Colon (tissue), 2 donors: ENCODE measurements at regions not wholly inside any gene's neighbourhood (a gene's known extent, or its start where the extent isn't known, plus 50 kb on each side); places are given as distances from the start of the nearest gene placed in this dataset.

Source experiments
- FAIRE-seq: peaks from 2 replicates; lab custom pipeline; 2012; peaks lifted over from hg19 to GRCh38; lab: Jason Lieb, UNC
- donor health status: control.
- donor health status: control.

DNA sequence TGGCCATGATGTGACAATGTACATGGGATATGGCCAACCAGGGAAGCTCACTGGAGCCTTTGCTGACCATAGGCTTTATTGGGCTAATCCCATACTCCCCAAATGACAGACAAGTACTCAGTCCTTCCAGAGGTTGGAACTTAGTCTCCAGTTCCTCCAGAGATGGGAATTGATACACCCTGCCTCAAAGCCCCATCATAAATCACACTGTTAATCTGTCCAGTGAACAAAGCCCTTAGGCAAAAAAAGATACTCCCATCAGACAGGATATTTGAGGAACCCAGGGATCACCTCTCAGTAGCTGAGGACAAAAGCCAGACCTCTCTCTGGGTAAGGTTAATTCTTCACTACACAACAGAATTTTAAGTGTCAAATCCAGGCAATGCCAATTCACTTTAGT lies 247.5 kb upstream of the CDH20 start:
- no peak for FAIRE-seq

DNA sequence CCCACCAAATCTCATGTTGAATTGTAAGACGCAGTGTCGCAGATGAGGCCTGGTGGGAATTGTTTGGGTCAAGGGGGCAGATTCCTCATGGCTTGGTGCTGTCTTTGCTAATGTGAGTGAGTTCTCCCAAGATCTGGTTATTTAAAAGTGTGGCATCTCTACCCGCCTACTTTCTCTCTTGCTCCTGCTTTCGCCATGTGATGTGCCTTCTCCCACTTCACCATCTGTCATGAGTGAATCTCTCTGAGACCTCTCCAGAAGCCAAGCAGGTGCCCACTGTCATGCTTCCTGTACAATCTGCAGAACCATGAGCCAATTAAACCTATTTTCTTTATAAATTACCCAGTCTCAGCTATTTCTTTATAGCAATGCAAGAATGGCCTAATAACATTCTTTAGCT lies 246.6 kb upstream of the CDH20 start:
- FAIRE-seq = no peak

DNA sequence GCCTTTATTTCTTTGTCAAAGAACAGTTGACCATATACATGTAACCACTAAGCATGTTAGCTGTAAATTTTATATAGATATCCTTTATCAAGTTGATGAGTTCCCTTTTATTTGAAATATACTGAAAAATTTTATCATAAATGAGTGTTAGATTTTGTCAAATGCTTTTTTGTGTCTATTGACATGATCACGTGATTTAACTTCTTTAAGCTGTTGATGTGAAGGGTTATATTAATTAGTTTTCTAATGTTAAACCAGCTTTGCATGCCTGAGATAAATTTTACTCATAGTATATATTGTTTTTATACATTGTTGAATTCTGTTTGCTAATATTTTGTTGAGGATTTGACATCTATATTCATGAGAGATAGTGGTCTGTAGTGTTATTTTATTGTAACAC lies 241.9 kb upstream of the CDH20 start:
- FAIRE-seq = no peak

DNA sequence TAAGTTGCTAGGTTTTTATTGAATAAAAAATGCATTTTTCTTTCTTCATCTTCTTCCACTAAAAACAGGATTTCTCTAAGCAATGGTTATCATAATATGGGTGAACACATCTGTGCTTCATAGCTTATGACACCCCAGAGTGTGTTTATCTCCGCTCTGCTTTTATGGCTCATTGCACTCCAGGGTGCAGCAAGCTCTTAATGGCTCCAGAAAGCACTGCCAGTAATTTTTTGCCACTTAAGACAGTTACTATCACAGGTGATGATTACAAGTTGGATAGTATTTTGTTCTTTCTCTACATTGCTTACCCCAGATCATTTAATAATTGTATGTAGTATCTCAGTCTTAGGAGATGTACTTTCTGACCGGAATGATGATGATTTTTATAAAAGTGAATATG lies 239.3 kb upstream of the CDH20 start:
- FAIRE-seq = no peak

DNA sequence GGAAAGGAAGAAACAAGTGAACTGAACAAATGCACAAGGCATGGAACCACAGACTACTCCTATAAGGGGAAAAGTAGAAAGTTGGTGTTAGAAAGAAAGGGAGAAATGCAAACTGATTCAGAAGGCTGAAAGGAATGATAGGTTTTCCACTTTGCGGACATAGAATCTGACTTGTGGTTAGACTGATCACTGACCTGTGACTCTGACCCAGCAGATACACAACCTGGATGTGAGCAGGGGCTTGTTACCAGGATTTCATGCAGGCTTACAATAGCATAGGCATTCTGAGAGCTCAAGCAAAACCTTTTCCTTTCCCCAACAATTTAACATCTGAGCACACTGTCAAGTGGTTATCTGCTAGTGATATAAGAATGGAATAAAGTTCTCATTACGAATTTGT lies 237.0 kb upstream of the CDH20 start:
- no peak for FAIRE-seq

DNA sequence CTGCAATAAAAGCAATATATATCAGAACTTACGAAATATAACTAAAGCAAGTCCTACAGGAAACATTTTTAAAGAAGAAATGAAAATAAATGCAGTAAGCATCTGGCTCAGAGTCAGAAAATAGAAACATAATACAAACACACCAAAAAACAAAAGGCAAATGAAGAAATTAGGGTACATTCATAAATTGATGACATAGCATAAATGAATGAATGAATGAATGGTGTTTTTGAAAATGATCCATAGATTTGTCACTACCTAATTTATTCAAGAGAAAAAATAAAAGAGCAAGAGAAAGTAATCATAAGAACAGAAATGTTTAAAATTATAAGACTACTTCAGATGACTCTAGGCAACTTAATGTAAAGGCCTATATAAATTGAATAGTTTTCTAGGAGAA lies 226.1 kb upstream of the CDH20 start:
- no peak for FAIRE-seq

DNA sequence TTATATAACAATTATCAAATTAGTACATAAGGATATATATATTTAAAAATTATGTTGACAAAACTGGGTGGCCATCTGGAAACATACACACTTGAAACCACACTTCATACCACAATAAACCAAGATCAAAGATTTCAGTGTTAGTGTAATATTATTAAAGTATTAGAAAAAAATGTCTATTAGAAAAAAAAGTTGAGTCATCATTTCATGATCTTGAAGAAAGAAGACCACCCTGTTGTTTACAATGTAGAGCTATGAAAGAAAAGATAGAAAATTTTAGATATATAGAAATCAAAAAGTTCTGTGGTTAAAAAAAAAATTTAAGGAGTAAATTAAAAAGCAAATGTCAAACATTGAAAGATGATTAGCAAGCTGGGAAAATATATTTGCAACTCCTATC lies 224.5 kb upstream of the CDH20 start:
- peak; percentile 5 for FAIRE-seq

DNA sequence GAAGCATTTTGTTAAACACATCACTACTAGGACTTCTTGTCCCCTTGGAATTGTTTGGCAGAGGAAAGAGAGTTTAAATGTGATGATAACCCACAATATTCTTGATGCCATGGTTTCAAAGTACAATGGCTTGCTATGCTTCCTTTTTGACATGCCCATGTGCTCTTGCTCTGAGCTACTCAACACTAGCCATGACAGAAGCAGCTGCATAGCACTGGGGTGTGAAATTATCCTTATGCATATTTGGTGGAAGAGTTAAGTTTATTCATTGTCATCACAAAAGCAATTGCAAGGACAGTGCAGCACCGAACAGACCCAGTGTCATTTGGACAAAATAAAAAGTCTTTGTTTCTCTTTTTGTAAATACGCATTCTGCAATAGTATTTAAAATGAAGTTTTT lies 209.9 kb upstream of the CDH20 start:
- FAIRE-seq = no peak

DNA sequence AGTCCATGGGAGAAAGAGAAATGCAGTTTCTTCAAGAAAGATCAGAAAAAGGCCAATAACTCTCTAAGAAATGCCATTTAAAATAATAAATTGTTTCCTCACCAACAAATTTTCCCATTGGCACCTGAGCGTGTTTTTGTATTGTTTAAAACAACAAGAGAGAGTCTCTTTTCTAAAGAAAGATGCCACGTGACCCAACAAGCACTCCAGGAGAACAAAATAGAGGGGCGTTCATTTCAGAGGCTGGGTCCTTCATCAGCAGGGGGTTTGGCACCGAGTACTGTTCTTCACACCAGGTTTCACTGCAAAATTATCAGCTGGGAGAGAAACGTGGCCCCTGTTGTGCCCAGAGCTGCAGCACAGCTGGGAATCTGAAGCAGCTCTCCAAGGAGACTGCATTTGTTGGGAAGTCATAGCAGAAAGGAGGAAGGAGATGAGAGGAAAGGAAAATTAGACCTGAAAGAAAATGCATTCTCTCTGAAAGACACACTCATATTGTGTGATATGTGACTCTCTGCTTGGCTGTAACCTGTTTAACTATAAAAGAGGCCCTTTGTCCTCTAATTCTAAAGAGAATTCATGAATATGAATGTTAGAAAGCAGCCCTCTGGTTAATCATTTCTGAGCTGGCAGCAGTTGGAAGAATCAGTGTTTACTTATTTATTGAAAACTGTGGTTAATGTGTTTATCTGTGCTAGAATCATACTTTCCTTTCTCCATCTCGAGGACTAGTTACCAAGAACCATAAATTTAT lies 205.3 kb upstream of the CDH20 start:
- FAIRE-seq = no peak

DNA sequence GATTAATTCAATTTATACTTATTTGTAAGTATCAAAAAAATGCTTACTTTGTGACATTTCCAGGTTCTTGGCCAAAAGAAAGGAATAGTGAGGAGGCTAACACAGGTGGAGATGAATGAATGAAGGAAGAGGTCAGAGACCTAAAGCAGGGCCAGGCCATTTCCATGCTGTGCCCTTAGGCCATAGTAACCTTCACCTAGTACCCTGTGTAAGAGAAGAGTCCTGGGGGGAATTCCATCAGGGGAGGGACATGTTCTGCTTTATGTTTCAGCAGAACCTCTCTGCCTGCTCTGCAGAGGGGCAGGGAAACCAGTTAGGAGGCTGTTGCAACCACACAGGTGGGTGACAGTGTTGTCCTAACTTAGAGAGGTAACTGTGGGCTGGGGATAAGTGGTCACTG lies 204.2 kb upstream of the CDH20 start:
- no peak for FAIRE-seq

DNA sequence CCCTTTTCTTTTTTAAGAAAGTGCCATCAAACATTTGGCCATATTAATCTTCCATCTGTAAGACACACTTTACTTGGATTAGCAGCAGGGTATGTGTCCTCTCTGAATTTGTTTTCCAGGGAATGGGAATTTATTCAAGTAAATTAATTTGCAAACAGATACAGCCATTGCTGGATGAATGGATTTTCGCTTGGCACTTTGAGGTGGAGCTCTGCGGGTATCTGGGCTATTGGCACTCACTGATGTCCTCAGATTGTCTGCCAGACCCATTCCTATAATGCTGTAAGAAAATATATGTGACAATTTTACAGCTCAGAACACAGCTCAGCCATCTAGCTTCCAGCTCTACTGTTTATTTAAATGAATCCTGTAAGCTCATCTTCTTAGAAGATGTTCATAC lies 201.2 kb upstream of the CDH20 start:
- FAIRE-seq = no peak

DNA sequence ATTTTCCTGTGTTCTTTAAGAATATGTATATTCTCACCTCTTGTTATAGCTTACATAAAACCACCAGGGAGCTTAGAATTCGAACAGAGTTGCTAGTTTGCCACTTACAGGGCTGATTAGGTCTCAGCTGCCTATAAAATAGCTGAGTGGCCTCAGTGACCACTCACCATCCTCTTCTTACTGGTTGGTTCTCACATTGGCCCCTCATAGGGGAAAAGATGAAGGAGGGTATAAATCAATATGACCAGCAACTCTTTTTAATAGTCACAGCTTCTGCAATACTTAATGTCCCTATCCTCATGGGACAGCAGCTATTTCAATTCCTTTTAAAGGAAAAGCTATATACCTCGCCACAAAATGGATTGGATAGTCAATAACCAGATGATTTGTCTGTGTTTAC lies 199.4 kb upstream of the CDH20 start:
- no peak for FAIRE-seq

DNA sequence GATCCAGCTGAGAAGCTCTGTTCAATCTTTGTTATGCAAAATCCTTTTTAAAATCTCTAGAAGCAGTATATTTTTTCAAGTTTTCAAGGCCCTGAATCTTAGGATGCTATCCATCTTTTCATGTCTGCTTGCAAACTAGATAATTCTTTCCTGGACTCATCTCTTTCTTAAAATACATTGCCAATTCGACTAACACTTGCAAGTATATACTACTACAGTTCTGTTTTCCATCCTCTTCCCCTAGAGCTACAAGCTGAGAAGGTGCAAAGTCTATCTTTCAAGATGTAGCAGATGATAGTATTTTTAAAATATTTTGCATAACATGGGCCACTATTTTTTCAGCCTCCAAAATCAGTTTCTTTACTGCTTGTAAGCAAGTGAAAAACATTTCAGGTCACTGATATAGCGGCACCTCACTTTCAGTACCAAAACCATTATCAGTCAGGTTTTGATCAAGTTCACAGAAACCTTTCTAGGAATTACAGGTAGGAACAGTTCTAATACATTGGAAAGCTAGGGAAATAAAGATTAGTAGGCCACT lies 196.4 kb upstream of the CDH20 start:
- FAIRE-seq = no peak

DNA sequence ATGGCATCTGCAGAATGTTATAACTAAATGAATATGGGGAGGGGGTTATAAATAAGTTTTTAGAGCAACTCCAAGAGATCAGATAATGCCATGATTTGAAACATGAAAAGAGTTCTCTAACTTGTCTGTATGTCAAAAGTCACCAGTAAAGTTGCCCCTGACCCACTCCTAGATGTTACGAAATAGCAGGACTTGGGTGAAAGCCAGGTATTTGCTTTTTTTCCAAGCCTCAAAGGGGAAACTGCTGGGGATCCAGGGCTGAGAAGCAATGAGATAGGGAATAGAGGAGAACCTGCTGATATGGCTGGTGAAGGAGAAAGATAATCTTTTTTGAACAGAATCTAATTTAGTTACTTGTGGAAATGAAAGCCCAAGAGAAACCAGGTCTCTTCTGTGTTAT lies 191.5 kb upstream of the CDH20 start:
- no peak for FAIRE-seq

DNA sequence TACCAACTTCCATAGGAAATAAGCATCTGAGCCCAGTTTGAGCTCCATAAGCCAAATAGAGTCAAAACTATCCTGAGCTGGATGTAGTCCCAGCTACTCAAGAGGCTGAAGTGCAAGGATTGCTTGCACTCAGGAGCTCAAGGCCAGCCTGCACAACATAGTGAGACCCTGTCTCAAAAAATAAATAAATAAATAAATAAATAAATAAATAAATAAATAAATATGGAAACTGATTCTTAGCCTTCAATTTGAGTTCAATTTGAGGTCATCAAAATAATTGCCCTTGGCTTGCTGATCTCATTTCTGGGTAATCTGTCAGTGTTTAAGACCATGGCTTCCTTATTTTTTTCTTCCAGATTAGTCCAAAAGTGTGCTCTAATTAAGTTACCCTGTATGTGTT lies 184.9 kb upstream of the CDH20 start:
- FAIRE-seq = no peak

DNA sequence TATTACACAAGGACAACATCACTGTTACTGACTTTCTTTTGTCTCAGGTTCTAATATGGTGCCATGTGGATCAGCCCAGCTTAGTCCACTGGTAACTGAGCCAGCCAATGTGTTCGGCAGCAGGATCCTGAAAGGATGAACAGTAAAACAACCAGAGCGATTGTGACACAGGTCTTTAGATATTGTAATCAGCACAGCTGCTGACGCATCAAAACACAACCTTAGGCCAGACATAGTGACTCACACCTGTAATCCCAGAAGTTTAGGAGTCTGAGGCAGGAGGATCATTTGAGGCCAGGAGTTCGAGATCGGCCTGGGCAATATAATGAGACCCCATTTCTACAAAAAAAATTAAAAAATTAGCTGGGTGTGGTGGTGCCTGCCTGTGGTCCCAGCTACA lies 183.4 kb upstream of the CDH20 start:
- no peak for FAIRE-seq

DNA sequence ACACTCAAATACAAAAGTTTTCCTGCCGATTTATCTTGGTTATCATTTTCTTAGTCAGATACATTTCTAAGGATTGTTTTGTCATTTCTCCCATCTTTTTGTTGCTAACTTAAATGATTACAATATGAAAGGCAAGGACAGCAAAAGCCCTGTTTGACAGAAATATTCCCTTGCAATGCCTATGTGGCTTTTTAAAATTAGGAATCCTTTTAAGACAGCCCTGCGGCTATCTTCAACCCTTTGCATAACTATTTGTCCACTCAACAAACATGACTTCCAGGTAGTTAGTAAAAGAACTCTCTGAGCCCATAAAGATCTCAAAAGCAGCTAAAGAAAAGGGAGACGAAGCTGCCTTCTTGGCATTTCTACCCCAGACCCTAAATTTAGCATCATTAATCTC lies 179.7 kb upstream of the CDH20 start:
- no peak for FAIRE-seq

DNA sequence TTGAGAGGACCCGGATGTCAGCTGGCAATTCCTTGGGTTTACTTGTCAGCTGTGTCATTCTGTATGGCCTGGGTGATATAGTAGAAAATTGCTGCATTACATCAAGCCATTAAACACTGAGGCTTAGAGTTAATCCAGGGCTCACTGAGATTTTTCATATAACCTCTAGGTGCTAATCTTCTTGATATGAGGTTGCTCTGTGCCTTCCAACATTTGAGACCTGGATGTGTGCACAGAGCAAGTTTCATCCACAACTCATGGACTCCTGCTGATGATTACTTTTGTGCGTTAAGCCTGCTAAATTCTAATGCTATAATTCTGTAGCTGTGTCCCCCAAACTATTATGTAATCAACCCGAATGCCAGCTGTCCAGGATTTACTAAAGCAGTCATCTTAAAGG lies 178.4 kb upstream of the CDH20 start:
- no peak for FAIRE-seq

DNA sequence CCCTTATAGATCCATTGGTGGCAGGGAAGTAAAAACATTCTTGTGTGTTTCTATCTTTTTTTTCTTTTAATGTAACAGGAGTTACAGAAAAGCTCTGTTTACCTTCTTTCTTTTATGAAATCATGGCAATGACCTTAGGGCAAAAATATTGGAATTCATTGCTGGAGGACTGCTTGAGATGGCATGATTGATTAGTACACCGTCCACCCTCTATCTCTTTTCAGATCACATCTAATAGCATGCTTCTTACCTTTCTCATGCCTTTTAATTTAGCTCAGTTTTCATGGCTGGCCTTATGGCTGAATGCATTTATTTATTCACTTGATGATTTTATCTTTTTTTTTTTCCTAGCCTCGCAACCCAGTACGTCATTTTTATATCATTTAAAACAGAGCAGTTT lies 177.6 kb upstream of the CDH20 start:
- FAIRE-seq = no peak

DNA sequence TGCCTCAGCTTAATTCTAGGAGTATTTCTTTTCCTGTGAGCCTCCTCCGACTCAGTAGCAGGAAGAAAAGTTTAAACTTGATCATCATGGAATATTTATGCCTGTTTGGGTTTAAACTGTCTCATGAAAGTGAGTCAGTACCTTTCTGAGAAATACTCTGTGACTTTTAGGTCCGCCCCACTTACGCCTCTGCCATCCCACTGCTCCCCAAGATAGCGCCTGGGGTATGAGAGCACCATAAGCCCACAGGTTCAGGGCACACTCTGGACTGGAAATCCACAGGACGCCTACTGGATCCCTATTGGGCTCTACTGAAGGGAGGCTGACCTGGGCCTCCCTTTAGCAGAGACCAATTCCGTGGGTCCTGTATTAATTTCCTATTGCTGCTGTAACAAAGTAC lies 175.8 kb upstream of the CDH20 start:
- no peak for FAIRE-seq

DNA sequence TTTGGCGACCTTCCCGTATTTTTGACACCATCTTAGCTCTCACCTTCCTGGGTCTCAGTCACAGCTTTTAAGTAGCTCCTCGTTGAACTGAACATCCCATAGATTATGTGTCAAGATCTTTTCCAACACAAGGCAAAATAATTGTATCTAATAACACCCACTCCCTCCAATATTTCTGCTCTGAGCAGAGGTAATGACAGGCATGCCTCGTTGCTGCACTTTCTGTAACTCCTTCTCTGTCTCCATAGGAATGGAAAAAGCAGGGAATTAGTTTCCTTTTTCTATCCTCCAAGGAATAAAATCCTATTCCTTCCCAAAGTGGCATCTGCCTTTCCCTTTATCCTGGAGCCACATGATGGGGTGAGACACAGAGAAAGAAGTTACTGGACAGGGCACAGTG lies 174.0 kb upstream of the CDH20 start:
- FAIRE-seq = no peak

DNA sequence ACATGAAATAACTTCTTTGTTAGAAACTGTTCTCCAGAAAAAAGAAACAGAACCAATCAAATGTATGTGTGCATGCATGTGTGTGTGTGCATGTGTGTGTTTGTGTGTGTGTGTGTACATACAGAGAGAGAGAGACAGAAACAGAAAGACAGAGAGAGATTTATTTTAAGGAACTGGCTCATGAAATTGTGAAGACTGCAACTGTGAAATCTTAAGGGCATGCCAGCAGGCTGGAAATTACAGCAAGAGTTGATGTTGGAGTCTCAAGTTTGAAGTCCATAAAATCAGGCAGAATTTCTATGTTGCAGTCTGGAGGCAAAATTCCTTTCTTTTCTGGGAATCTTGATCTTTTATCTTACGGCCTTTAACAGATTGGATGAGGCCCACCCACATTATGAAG lies 168.9 kb upstream of the CDH20 start:
- no peak for FAIRE-seq

DNA sequence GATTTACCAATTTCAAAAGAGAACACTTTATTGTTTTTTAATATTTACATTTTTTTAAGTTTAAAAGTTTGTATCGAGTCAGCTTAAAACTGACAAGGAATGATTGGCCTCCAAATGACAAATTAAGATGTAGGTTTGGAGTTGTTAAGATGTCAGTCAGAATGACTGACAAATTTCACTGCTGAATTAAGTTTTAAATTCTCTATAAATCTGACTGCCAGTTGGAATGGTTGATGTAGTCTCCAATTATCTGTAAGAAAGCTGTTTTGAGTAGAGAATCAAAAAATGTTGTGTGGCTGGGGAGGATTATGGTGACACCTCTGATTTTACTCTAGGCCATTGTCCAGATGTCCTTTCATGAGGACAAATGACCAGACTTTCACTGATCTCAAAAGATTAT lies 165.3 kb upstream of the CDH20 start:
- FAIRE-seq = no peak

DNA sequence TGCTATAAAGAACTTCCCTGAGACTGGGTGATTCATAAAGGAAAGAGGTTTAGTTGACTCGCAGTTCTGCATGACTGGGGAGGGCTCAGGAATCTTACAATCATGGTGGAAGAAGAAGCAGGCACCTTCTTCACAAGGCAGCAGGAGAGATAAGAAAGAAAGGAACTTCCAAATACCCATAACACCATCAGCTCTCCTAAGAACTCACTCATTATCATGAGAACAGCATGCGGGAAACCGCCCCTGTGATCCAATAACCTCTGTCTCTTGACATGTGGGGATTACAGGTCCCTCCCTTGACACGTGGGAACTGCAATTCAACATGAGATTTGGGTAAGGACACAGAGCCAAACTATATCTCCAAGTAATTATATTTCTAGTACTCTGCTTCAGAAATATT lies 163.8 kb upstream of the CDH20 start:
- FAIRE-seq = no peak

DNA sequence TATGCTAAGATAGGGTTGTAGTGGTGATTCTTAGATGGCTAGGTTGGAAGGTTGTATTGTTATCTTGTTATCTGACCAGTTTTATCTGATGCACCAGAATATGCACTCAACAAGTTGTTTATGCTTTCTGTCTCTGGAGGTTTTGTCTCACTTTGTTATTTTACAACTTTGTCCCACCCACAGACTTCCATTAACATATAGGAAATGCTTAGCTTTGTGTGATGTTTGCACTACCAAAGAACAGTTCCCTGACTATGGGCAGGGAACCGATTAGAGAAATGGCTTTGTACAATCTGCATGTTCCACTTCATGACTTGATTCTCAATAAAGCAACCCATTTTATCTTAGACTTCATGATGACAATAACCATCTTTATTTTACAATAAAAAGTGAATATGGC lies 160.6 kb upstream of the CDH20 start:
- no peak for FAIRE-seq
